ENCODE measurements at regions not wholly inside any gene's neighbourhood (a gene's known extent, or its start where the extent isn't known, plus 50 kb on each side); places are given as distances from the start of the nearest gene placed in this dataset.

DNA sequence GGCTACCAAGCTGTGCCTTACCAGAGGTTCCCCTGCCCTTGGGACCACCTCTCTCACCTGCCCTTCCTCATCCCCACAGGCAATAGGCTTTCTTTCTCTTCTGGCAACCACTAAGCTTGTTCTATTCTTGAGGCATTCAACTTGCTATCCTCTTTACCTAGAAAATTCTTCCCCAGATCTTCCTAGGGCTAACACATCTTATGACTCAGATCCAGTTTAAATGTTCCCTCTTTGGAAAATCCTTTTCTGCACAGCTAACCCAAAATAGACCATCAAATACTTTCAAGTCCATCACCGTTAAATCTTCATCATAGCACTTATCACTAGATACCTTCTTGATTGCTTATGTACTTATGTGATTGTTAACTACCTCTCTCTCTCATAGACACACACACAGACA lies 93.7 kb downstream of the ENC1 start (continued):
- TF ChIP-seq, protein P1, sequence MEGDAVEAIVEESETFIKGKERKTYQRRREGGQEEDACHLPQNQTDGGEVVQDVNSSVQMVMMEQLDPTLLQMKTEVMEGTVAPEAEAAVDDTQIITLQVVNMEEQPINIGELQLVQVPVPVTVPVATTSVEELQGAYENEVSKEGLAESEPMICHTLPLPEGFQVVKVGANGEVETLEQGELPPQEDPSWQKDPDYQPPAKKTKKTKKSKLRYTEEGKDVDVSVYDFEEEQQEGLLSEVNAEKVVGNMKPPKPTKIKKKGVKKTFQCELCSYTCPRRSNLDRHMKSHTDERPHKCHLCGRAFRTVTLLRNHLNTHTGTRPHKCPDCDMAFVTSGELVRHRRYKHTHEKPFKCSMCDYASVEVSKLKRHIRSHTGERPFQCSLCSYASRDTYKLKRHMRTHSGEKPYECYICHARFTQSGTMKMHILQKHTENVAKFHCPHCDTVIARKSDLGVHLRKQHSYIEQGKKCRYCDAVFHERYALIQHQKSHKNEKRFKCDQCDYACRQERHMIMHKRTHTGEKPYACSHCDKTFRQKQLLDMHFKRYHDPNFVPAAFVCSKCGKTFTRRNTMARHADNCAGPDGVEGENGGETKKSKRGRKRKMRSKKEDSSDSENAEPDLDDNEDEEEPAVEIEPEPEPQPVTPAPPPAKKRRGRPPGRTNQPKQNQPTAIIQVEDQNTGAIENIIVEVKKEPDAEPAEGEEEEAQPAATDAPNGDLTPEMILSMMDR (conservative IDR thresholded peaks at IDR 0.05; ENCODE audit: low read depth in 2 of 2) = no peak
- no peak for TF ChIP-seq CREB1 (CRISPR knock-in tag; IDR thresholded peaks at IDR 0.05; ENCODE audit: low read depth)
- no peak for TF ChIP-seq JUNB (IDR thresholded peaks at IDR 0.05; ENCODE audit: unreplicated experiment)
- no peak for TF ChIP-seq POLR2AphosphoS5 (IDR thresholded peaks at IDR 0.05; ENCODE audit: low read depth)

DNA sequence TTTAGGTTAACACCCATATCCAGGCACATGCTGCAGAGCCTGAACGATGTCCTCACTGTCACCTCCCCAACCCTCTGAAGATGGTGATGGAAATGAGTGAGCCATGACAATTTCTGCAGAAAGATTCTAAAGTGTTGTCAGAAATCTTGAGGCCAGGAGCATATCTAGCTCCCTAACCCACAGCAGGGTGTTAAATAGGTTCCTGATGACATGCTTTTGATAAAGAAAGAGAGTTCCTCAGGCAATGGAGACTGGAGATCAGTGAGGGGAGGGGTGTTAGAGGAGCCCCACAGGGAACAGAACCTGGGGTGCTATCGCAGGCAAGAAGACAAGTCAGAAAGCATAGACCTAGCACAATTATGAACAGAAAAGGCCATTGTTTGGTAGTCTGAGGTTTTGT lies 95.7 kb downstream of the ENC1 start:
- no peaks in the 10 kb centered on the region for H3K79me2 ChIP-seq (replicated peaks; ENCODE audit: insufficient read depth)
- H4K20me1 ChIP-seq (replicated peaks; ENCODE audit: insufficient read depth) = no peaks in the 10 kb centered on the region
- no peak overlapping the region for H3K4me3 Mint-ChIP-seq
- H3K4me2 ChIP-seq = no peak overlapping the region
- H3K4me1 ChIP-seq (ENCODE audit: insufficient read depth) = peaks cover 47% of the 10 kb centered on the region
- H3K27me3 Mint-ChIP-seq (ENCODE audit: insufficient read depth, low read depth, poor library complexity) = peaks cover 3% of the 10 kb centered on the region
- peaks cover 47% of the 10 kb centered on the region for H3K4me1 Mint-ChIP-seq
- no peak overlapping the region for H3K4me3 ChIP-seq
- 0 out of 2 replicates have a peak, but pooled peaks cover 8% of the 10 kb centered on the region for H3F3A ChIP-seq (replicated peaks; ENCODE audit: low read depth)
- H3K27ac ChIP-seq (ENCODE audit: low read depth) = no peak overlapping the region
- H2AFZ ChIP-seq = no peak overlapping the region
- H3K36me3 Mint-ChIP-seq (ENCODE audit: low read depth) = no peaks in the 10 kb centered on the region
- ATAC-seq = no peak
- peaks cover 7% of the 10 kb centered on the region; the same call in 1 of the 2 replicates for H3K9me2 ChIP-seq (ENCODE audit: insufficient read depth)
- H3K9me3 Mint-ChIP-seq = no peaks in the 10 kb centered on the region
- H3K36me3 ChIP-seq (ENCODE audit: insufficient read depth) = no peaks in the 10 kb centered on the region
- H3K27me3 ChIP-seq (ENCODE audit: insufficient read depth) = no peaks in the 10 kb centered on the region
- DNase-seq (ENCODE audit: low spot score) = no peak
- no peak overlapping the region for H3K27ac Mint-ChIP-seq
- TF ChIP-seq EZH2phosphoT487 (IDR thresholded peaks at IDR 0.05; ENCODE audit: unreplicated experiment) = no peak
- TF ChIP-seq STAT1 (IDR thresholded peaks at IDR 0.05; ENCODE audit: unreplicated experiment) = no peak
- TF ChIP-seq EZH2 (IDR thresholded peaks at IDR 0.05; ENCODE audit: low read depth, unreplicated experiment) = no peak
- TF ChIP-seq, protein P2, sequence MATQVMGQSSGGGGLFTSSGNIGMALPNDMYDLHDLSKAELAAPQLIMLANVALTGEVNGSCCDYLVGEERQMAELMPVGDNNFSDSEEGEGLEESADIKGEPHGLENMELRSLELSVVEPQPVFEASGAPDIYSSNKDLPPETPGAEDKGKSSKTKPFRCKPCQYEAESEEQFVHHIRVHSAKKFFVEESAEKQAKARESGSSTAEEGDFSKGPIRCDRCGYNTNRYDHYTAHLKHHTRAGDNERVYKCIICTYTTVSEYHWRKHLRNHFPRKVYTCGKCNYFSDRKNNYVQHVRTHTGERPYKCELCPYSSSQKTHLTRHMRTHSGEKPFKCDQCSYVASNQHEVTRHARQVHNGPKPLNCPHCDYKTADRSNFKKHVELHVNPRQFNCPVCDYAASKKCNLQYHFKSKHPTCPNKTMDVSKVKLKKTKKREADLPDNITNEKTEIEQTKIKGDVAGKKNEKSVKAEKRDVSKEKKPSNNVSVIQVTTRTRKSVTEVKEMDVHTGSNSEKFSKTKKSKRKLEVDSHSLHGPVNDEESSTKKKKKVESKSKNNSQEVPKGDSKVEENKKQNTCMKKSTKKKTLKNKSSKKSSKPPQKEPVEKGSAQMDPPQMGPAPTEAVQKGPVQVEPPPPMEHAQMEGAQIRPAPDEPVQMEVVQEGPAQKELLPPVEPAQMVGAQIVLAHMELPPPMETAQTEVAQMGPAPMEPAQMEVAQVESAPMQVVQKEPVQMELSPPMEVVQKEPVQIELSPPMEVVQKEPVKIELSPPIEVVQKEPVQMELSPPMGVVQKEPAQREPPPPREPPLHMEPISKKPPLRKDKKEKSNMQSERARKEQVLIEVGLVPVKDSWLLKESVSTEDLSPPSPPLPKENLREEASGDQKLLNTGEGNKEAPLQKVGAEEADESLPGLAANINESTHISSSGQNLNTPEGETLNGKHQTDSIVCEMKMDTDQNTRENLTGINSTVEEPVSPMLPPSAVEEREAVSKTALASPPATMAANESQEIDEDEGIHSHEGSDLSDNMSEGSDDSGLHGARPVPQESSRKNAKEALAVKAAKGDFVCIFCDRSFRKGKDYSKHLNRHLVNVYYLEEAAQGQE (IDR thresholded peaks at IDR 0.05; ENCODE audit: unreplicated experiment) = no peak
- TF ChIP-seq, protein P3, sequence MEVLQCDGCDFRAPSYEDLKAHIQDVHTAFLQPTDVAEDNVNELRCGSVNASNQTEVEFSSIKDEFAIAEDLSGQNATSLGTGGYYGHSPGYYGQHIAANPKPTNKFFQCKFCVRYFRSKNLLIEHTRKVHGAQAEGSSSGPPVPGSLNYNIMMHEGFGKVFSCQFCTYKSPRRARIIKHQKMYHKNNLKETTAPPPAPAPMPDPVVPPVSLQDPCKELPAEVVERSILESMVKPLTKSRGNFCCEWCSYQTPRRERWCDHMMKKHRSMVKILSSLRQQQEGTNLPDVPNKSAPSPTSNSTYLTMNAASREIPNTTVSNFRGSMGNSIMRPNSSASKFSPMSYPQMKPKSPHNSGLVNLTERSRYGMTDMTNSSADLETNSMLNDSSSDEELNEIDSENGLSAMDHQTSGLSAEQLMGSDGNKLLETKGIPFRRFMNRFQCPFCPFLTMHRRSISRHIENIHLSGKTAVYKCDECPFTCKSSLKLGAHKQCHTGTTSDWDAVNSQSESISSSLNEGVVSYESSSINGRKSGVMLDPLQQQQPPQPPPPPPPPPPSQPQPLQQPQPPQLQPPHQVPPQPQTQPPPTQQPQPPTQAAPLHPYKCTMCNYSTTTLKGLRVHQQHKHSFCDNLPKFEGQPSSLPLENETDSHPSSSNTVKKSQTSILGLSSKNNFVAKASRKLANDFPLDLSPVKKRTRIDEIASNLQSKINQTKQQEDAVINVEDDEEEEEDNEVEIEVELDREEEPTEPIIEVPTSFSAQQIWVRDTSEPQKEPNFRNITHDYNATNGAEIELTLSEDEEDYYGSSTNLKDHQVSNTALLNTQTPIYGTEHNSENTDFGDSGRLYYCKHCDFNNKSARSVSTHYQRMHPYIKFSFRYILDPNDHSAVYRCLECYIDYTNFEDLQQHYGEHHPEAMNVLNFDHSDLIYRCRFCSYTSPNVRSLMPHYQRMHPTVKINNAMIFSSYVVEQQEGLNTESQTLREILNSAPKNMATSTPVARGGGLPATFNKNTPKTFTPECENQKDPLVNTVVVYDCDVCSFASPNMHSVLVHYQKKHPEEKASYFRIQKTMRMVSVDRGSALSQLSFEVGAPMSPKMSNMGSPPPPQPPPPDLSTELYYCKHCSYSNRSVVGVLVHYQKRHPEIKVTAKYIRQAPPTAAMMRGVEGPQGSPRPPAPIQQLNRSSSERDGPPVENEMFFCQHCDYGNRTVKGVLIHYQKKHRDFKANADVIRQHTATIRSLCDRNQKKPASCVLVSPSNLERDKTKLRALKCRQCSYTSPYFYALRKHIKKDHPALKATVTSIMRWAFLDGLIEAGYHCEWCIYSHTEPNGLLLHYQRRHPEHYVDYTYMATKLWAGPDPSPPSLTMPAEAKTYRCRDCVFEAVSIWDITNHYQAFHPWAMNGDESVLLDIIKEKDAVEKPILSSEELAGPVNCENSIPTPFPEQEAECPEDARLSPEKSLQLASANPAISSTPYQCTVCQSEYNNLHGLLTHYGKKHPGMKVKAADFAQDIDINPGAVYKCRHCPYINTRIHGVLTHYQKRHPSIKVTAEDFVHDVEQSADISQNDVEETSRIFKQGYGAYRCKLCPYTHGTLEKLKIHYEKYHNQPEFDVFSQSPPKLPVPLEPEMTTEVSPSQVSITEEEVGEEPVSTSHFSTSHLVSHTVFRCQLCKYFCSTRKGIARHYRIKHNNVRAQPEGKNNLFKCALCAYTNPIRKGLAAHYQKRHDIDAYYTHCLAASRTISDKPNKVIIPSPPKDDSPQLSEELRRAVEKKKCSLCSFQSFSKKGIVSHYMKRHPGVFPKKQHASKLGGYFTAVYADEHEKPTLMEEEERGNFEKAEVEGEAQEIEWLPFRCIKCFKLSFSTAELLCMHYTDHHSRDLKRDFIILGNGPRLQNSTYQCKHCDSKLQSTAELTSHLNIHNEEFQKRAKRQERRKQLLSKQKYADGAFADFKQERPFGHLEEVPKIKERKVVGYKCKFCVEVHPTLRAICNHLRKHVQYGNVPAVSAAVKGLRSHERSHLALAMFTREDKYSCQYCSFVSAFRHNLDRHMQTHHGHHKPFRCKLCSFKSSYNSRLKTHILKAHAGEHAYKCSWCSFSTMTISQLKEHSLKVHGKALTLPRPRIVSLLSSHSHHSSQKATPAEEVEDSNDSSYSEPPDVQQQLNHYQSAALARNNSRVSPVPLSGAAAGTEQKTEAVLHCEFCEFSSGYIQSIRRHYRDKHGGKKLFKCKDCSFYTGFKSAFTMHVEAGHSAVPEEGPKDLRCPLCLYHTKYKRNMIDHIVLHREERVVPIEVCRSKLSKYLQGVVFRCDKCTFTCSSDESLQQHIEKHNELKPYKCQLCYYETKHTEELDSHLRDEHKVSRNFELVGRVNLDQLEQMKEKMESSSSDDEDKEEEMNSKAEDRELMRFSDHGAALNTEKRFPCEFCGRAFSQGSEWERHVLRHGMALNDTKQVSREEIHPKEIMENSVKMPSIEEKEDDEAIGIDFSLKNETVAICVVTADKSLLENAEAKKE (CRISPR knock-in tag; IDR thresholded peaks at IDR 0.05) = no peak
- no peak for TF ChIP-seq ZNF114 (CRISPR knock-in tag; IDR thresholded peaks at IDR 0.05)
- TF ChIP-seq, protein P1 (conservative IDR thresholded peaks at IDR 0.05; ENCODE audit: low read depth in 2 of 2) = no peak
- no peak for TF ChIP-seq NANOG (IDR thresholded peaks at IDR 0.05; ENCODE audit: borderline replicate concordance)
- TF ChIP-seq CREB1 (CRISPR knock-in tag; IDR thresholded peaks at IDR 0.05; ENCODE audit: low read depth) = no peak

Measured in GM23338 (cell line).